H4 (cell line): ENCODE measurements at regions not wholly inside any gene's neighbourhood (a gene's known extent, or its start where the extent isn't known, plus 50 kb on each side); places are given as distances from the start of the nearest gene placed in this dataset.

Experiments
- DNase-seq: peaks from one replicate; pipeline ENCODE4 v3.0.0-alpha.2; 2015; ENCODE audit warnings: low spot score

DNA sequence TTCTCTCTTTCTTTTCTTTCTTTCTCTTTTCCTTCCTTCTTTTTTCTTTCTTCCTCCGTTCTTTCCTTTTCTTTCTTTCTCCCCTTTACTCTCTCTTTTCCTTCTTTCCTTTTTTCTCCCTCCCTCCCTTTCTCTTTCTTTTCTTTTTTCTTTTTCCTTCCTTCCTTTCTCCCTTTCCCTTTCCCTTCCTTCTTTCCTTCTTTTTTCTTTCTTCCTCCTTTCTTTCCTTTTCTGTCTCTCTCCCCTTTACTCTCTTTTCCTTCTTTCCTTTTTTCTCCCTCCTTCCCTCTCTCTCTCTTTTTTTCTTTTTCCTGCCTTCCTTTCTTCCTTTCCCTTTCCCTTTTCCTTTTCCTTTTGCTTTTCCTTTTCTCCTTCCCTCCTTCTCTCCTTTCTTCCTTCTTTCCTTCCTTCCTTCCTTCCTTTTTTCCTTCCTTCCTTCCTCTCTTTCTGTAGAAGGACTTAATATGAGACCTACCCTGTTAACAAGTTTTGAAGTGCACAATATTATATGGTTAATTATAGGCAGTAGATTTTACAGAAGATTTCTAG, 142.7 kb upstream of the CD180 start:
- DNase-seq: no peak

GRCh38 chr5:67338421-67338820, 141.8 kb upstream of the CD180 start:
- no peak for DNase-seq

DNA sequence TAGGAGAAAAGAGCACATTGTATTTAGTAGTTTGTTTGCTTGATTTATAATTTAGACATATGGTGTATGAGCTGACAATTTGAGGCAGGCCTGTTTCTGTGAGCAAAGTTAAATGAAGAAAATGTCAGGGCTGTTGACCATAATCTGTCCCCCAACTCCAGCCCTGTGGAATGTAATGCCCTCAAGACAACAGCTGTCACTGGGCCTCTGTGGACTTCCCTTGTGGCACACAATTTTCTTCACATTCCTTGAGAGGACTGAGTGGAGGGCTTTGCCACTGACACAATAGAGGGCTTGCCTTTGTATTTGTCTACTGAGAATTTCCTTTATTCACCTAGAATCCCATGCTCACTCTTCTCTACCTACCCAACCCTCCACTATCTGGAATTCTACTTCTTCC, 141.2 kb upstream of the CD180 start:
- DNase-seq: no peak

DNA sequence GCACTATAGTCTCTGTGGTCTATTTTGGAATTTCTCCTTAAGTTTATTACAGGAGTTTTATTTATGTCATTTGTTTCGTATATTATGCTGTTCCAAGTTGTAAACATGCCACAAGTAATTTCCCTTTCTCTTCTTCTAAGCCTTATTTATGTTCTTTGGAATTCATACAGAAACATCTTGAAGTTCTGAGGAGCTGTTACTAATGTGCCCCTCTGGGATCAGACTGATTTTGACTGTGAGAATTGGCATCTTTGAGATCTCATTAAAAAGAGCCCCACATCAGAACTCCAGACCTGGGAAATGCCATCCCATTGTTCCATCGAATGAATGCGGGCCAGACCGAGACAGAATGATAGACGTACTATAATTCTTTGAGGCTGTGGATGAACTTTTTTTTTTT, 138.8 kb upstream of the CD180 start:
- DNase-seq: no peak

DNA sequence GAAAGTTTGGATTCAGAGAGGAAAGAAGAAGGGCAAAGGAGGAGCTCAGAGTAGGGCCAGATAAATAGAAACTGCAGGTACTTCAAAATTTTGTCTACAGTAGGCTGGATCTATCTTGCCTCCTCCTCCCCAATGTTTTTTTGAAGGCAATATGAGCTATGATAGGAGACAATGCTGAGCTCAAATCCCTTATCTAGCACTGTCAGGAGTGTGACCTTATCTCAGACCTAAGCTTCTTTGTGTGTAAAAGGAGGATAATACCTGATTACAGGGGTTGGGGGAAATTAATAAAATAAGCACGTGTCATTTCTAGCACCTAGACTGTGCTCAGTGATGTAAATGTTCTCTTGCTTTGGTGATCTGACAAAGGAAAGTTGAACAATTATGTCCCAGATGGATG, 137.8 kb upstream of the CD180 start:
- DNase-seq: no peak

GRCh38 chr5:67333171-67333570, 136.6 kb upstream of the CD180 start:
- no peak for DNase-seq

- DNase-seq: no peak
Observed at GRCh38 chr5:67331296-67331925, 134.8 kb upstream of the CD180 start.

DNA sequence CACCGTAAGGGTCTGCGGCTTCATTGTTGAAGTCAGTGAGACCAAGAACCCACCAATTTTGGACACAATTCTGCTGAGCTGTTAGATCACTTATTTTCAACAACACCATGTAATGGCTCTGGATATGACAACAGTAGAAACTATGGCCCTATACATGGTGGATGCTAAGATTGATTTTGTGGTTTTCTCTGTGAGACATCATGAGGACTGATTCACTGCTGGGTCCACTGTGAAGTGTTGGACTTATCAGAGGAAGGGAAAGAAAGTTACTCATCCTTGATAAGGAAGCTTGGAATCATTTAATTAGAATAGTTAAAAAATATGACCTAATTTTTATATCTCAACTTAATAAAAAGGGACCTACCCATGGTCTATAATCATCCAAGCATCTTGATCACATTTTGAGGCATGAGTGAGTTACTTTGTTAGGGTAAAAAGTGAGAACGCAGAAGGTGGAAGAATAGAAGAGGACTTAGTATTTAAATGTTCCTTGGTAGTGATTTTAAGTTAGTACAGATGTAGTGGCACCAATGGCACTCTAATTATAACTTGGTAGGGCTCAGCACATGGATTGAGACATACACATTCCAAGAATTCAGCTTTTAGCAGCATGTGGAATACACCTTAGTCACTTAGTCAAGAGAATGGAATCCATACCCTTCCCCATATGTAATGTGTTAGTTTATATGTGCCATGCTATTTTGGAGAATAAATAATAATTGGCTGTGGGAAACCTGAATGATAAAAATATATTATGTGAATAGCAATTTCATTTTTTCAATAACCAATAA, 123.5 kb upstream of the CD180 start:
- no peak for DNase-seq

DNA sequence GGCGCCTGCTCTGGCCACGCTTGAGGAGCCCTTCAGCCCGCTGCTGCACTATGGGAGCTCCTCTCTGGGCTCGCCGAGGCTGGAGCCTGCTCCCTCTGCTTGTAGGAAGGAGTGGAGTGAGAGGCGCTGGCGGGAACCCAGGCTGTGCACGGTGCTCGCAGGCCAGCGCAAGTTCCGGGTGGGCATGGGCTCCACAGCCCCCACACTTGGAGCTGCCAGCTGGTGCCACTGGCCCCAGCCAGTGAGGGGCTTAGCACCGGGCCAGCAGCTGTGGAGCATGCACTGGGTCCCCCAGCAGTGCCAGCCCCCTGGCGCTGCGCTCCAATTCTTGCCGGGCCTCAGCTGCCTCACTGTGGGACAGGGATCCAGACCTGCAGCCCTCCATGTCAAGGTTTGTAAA, 122.1 kb upstream of the CD180 start:
- DNase-seq: no peak

- DNase-seq: no peak
Observed at GRCh38 chr5:67317603-67318002, 121.0 kb upstream of the CD180 start.

- no peak for DNase-seq
Observed at GRCh38 chr5:67316695-67317094, 120.1 kb upstream of the CD180 start.

DNA sequence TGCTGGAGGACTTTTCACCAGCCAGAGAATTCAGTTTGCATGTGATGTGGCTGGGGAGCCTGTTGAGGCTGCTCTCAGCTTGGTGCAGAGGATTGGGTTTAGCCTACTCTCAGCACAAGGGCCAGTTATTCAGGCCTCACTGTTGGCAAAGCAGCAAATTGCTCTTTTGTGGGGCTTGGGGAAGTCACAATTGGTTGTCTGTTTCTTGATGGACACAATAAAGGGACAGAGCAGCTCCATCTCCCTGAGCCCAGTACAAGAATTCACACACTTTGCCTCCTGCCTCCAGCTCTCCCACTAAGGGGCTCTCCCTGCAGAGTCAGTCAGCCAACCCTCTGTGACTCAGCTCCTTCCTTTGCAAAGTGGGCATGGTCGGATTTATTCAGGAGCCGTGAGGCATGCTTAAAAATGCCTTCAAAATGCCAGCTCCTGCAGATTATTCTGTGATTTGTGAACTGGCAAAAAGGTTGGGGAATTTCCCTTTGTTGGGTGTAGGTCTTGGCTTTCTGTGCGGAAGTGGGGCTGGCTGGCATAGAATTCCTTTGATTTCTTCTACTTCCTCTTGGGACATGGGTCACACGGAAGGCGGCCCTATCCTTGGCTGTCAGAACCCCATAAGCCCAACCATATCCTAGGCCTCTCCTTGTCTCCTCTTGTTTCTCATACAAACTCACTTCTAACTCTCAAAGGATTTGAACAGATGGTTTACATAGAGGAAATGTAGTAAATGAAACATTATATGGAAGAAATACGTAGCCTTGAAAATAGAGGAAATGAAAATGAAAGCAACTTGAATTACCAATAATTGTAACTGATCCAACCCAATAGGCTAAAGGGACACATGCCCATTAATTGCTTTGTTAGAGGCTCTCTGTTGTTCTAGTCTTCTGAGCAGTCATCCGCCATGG, 118.7 kb upstream of the CD180 start:
- no peak for DNase-seq

GRCh38 chr5:67311701-67312100, 115.1 kb upstream of the CD180 start:
- DNase-seq: no peak

- DNase-seq: no peak
Observed at GRCh38 chr5:67311208-67311607, 114.6 kb upstream of the CD180 start.

DNA sequence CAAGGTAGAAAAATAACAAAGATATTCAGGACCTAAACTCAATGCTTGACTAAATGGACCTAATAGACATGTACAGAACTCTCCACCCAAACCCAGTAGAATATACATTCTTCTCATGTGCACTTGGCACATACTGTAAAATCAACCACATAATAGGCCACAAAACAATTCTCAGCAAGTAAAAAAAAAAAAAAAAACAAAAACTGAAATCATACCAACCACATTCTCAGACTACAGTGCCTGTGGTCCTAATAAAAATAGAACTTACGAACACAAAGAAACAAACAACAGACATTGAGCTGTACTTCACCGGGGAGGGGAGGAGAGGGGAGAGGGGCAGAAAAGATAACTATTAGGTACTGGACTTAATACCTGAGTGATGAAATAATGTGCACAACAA, 114.1 kb upstream of the CD180 start:
- DNase-seq: no peak

DNA sequence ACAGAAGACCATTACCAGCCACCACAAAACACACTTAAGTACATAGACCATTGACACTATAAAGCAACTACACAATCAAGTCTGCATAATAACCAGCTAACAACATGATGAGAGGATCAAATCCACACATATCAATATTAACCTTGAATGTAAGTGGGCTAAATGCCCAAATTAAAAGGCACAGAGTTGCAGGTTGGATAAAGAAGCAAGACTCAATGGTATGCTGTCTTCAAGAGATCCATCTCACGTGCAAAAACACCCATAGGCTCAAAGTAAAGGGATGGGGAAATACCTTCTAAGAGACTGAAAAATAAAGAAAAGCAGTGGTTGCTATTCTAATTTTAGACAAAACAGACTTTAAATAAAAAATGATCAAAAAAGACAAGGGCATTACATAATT, 113.6 kb upstream of the CD180 start:
- no peak for DNase-seq

GRCh38 chr5:67308988-67309688, 112.5 kb upstream of the CD180 start:
- no peak for DNase-seq

DNA sequence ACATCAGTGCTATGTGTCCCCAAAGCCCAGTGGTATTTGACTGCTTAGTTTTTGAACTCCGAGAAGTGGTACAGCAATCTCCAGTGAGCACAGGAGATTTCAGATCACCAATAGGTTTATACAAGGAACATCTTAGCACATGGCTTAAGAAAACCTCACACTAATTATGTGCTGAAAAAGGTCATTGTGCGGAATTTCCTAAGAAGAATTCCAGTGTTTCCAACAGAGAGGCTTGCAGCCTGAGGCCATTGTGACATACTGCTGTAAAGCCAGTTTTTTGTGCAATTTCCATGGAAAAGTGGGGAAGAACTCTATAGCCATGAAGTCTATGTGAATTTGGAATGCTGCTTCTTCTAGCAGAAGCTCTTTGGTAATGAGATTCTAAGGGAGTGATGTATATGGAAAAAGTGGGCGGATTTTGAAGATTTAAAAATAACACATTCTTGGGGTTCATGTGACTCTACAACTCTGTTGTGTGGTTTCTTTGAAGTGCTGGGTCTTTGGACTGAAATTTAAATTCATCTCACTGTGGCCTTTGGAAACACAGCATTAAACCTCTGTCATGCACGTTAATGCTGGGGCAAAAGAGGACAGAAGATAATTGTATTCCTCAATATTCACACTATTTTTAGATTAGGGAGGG, 110.5 kb upstream of the CD180 start:
- no peak for DNase-seq

DNA sequence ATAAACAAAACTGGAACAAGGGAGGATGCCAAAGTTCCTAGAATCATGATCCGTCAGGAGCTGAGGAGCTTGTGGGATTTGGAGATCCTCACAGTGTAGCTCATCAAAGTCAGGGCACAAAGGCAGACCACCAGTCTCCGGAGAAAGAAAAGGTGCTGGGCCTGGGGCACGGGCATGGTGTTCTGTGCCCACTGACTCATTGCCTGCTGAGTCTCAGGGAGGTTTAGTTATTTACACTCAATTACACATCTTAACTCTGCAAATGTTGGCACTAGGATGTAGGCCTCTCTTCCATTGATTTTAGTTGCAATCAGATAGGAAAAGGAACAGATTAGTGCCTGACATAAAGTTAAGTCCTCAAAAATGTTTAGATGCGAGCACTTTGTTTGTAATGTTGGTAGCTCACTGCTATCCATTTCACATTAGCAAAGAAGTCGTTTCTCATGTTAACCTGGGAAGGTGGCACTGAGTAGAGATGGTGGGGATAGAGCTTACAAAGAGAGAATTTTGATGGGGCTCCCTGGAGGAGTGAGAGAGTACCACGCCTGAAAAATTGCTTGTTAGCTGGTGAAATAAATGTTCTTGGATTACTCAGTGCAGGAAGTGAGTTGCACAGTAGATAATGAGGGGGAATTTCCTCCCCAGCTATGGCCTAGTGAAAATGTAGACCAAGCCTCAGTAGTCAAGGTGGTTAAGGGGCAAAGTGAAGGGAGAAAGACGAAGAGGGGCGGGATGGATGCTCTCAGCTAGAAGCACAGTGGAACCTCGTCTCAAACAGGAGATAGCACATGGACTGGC, 109.5 kb upstream of the CD180 start:
- DNase-seq: no peak

- no peak for DNase-seq
Observed at GRCh38 chr5:67305401-67305800, 108.8 kb upstream of the CD180 start.
